Glomerular endothelial cell (primary cell): ENCODE measurements at regions not wholly inside any gene's neighbourhood (a gene's known extent, or its start where the extent isn't known, plus 50 kb on each side); places are given as distances from the start of the nearest gene placed in this dataset.
"Not testable (repeated sequence)": the region's sequence is repeated elsewhere in the genome, so short reads cannot be mapped to it uniquely, and the experiment has no call there.

ENCODE experiments used
- DNase-seq: peaks from one replicate; pipeline ENCODE4 v3.0.0-alpha.2; 2011; ENCODE audit warnings: low read depth, low spot score; ENCODE audit errors: extremely low read depth

DNA sequence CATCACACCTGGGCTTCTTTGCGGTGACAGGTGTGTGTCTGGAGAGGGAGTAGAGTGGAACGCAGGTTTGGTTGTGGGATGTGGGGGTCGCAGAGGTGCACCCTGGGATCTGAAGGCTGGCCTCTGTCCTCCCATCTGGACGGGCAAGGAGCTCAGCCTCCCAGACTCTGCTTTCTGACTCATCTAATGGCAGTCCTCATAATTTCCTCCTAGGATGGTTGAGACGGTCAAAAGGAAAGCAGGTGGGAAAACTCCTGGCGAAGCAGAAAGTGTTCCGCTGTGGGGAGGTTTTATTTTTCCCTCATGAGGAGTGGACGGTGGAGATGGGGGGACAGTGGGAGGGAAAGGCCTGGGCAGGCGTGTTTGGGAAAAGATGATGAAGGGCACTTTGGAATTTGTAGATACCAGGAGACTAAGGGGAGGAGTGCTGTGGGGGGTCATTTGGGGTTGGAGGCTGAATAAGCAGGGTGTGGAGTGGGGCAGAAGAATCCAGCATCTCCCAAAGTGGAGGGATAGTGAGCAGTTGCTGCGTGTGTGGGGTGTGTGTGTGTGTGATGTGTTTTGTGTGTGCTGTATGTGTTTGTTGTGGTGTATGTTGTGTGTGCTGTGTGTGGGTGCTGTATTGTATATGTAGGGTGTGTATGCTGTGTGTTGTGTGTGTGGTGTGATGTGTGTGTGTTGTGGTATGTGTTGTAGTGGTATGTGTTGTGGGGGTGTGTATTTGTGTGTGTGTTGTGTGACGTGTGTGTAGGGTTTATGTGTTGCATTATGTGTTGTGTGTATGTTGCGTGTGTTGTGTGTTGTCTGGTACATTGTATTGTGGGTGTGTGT lies 97.2 kb upstream of the PODXL start:
- no peak for DNase-seq

DNA sequence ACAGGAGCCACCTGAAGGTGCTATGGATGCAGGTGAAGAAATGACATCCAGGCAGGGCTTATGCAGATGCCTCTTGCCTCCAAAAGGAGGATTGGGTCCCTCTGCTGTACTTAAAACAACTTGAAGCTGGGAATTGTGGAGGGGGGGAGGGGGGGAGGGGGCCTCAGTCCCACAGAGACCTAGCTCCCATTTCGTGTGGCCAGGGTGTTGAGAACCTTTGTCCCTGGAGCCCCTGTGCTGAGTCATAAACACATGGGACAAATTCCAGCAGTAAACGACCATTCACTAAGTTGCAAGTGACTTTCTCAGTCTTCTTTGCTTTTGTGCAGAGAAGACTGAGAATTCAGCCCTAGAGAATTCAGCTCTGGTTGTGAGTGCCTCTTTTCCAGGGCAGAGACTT lies 96.5 kb upstream of the PODXL start:
- no peak for DNase-seq

DNA sequence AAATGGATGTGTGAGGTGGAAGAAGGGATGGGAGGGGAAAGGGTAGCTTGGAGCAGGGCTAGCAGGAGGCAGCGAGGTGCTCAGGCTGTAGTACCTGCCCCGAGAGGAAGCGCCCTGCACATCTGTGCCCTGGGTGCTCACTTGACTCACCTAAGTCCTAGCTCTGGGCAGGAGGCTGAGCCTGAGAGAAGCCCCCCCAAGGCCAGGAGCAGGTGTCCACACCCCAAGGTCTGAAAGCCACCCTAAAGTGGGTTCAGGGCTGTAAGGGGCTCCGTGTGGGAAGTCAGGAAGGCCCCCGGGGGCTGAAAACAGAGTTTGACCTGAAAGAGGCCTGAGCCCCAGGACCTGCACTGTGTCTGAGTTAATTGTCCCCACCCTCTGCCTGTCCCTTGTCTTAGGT lies 95.8 kb upstream of the PODXL start:
- no peak for DNase-seq

DNA sequence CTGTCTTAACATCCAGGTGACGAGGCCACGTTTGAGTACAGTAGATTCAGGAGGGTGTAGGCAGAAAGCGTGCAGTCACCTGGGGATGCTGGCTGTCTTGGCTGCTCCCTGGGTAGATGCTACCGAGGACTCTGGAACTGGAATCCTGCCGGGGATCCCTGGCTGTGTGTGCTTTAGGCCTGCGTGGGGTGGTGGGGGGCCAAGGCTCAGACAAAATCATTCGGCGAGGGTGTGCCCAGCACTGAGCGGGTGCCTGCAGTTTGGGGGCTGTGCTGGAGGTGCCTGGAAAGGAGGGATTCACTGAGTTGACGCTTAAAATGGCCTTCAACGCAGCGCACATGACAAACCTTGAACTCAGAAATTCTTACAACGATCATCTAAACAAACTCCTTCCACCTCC lies 93.5 kb upstream of the PODXL start:
- DNase-seq: no peak

DNA sequence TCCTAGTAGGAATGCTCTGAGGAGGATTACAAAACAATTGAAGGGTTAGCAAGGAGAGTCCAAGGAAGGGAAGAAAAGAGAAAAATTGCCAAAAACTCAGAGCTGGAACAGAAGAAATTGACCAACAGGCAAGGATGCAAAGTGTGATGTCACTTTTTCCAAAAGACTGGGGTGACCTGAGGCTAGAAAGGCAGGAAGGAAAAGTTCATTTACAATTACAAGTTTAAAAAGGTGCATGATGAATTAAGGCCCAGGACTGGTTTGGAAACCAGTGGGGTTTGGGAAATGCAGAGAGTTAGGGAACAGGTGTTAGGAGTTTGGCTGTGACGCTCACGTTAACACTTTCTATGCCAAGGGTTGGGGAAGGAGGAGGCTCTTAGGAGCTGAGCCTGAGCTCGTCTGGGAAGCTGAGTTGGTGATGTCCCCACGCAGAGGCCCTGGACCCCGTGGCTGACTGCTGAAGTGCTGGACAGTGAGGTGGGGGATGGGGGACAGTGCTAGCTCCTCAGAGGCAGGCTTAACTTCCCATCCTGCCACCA lies 92.6 kb upstream of the PODXL start:
- no peak for DNase-seq

DNA sequence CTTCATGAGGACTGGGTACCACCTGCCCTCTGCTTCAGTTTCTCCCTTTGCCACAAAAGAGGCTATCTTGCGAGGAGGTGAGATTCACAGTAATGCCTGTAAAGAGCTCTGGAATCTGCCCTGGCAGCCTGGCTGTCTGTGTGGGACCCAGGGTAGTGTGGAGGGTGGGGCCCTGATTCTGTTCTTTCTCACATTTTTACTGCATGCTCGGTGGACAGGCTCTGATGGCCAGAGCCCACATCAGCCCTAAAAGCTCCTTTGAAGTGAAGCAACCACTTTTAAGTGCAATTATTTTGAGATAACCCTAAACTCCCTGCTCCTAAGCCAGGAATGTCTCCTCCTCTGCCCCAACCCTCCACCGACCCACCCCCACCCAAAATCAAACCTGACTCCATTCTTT lies 92.1 kb upstream of the PODXL start:
- DNase-seq: no peak

DNA sequence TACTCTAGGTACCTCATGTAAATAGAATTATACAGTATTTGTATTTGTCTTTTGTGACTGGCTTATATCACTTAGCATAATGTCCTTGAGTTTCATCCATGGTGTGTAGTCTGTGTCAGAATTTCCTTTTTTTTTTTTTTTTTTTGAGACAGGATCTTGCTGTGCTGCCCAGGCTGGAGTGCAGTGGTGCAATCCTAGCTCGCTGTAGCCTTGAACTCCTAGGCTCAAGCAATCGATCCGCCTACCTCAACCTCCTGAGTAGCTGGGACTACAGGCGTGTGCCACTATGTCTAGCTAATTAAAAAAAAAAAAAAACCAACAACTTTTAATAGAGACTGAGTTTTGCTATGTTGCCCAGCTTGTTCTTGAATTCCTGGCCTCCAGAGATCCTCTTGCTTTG lies 89.8 kb upstream of the PODXL start:
- no peak for DNase-seq

DNA sequence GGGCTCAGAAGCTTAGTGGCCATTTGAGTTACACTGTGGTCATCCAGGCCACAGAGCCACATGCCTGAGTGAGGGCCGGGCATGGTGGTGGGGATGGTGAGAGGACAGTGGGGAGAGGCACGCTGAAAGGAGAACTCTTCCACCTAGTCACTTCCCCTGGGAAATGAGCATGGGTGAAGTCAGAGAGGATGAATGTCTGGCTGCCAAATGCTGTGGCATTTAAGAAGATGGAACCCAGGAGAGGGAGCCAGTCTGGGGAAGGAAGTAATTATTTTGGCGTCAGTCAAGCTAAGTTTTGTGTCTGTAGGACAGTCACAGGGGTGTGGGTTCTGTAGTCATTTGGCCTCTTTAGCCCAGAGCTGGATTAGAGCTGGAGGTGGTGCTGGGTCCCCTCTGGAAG lies 86.0 kb upstream of the PODXL start:
- DNase-seq: no peak

DNA sequence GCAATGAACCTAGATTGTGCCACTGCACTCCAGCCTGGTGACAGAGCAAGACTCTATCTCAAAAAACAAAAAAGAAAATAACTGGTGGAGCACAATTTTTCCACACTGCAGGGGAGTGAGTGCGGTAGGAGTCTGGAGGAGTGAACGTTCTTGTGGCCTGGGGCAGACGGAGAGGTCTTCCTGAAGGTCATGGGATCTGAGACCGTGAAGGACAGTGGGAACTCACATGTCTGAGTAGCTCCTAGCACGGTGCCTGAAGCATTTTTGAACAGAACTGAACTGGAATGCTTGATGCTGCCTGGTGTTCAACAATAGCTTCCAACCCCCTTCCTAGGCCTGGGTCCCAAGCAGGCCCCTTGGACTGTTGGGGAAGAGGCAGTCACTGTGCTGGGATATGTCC lies 84.3 kb upstream of the PODXL start:
- no peak for DNase-seq

DNA sequence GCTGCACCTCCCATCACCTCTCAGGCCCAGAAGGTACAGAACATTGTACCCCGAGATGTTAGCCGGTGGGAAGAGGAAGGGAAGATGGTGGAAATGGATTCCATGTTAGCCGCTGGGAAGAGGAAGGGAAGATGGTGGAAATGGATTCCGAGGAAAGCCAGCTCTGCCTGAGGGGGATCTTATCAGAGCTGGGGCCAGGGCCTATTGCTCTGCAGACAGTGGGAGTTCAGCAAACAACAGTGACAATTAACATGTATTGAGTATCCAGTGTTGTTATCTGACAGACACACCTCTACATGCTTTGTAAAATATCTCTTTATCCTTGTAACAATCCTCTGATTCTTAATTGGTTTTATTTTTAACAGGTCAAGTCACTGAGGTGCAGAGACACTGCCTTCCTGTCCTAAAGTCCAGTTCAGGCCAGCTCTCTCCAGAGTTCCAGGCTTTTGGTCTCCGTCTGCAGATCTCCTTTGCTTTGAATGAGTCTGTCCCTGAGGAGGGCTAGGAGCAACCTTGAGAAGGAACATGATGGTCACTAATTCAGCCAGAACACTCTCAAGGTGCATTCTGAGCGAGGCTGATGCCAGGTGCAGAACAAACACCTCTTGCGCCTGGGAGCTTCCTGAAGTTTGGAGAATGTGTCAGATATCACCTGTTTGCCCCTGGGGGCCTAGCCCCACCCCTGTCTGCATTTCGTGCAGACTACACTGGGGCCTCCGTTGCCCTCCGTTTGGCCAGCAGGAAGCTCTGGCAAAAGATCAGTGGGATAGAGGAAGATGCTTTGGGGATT lies 82.4 kb upstream of the PODXL start:
- DNase-seq: no peak

DNA sequence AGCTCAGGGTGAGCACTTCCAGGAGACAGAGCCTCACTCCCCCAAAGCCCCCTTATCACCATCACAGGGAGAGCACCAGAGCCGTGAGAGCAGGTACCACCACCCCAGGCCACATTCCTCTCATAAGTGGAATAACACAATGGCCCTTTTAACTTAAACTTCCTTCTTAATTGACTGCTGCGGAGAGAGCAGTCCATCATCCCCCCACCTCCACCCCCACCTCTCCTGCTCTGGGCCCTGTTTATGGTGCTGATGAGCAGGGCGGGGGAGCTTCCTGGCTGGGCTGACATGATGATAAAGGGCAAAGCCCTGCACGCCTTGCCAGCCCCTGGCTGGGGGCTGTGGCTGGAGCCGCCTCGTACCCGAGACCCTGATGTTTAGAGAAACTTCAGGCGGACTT lies 81.4 kb upstream of the PODXL start:
- DNase-seq: no peak

DNA sequence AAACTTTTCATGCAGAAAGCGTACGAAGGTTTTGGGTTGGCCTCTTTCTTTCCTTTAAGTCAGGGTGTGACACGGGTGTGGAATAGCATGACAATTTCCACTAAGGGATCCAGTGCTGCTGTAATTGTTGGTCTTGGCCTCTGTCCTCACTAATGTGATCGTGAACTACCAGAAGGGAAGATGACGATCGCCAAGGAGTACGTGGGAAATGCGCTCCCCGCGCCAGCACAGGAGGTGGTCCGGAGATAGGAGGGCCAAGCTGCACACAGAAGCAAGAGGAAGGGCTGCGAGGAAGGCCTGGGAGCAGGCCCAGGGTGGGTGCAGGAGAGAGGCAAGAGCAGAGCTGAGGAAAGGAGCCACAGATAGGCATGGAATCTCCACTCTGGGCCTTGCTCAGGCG lies 79.7 kb upstream of the PODXL start:
- DNase-seq: no peak

DNA sequence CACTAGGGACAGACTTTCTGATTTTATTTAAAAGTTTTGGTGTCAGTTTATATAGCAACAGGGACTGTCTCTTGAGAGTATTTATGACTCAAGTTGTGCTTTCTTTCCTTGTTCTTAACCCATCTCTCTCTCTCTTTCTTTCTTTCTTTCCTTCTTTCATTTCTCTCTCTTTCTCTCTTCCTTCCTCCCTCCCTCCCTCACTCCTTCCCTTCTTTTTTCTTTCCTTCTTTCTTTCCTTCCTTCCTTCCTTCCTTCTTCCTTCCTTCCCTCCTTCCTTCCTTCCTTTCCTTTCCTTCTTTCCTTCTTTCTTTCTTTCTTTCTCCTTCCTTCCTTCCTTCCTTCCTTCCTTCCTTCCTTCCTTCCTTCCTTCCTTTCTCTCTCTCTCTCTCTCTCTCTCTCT lies 77.8 kb upstream of the PODXL start:
- DNase-seq: not testable (repeated sequence)

DNA sequence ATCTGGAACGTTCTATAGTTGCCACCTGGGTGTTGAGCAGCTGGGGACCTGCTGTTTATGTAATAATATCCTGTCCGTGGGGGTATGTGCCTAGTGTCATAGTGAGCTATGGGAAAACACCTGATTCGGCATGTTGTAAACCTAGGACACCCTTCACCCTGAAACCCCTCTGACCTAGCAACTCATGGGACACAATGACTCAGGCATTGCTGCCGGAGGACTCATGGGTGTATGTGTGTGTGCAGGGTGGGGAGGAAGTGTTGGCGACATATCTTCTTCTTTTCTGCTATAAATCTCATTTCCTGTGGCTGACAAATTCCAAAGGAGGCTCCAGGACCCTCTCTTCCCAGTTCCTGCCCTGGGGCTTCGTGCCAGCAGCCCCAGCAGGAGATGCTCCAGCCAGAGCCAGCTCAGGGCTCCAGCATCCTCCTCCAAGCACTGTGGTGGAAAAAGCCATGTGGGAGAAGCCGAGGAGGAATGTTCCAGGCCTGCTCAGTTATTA lies 77.0 kb upstream of the PODXL start:
- DNase-seq: no peak

DNA sequence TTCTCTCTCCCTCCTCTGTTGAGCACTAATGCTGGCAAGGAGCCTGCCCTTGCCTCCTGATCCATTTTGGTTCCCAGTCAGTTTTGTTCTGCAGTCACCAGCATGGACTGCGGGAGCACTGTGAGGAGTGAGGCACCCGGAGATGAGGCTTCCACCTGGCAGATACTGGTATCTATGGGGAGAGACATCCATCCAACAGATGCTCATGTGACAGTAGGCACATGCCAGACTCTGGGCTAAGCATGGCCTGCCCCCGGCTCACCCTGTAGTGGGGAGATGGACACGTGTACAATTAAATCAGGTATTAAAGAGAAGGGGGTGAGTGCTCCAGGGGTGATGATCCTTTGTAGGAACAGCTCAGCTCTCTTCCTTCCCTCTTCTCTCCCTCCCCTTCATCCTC lies 74.0 kb upstream of the PODXL start:
- DNase-seq: no peak

DNA sequence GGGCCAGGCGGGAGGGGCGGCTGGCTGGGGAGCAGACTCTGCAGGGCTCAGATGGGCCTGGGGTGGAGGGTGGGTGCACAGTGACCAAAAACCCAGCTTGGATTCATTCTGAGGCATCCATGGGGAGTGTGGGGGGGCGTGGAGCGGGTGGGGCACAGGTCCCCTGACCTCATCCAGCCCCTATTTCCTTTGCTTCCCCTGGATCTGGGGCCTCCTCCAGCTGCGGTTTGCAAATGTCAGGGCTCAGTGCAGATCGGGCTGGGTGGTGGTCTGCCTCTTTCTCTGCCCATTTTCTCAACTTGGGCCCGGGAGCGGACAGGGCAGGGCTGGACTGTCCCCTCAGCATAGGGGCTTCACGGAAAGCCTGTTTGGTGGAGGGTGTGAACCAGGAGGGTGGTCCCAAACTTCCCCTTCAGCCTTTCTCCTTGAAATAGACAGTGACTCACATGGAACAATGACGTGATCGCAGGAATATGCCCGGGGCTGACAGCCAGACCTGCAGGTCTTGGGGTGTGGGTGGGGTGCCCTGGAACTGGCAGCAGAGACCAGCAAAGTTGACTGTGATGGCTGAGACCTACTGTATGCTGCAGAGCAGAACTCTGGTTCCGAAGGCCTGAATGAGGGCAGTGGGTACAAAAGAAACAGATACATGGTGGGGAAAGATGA lies 72.9 kb upstream of the PODXL start:
- DNase-seq: no peak

DNA sequence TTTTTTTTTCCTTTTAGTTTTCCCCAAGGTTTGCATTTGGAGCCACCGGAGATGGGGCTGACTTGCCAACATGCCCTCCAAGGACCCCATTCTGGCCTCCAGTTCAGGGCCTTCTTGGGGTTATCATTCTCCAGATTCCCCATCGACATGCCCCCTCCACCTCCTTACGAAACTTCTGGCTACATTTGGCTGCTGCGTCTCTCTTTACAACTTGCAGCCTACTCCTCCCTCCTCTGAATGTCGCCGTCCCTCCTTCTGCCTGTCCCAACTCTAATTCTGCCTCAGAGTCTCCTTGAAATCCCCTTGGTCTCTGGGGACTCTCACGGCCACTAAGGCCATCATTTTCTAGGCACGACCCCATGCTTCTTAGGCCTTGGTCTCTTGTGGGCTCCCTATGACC lies 72.2 kb upstream of the PODXL start:
- DNase-seq: no peak

DNA sequence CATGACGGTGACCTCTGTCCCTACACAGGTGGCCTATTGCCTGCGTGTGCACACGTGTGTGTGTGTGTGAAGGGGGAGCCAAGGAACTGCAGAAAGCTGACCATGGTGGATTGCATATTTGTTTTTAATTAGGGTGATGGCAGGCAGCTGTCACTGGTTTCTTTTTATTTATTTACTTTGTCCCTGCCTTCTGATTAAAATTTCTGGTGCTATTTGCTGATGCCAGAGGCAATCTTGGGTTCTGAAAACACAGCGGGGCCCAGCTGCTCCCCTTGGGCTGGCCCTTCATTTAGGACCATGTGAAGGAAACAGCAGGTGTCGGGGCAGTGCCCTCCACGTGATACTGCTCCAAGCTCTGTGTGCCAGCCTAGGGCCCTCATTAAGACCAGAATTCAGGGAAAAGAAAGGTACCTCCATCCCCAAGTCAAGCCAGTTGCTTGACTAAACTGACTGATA lies 71.3 kb upstream of the PODXL start:
- no peak for DNase-seq

DNA sequence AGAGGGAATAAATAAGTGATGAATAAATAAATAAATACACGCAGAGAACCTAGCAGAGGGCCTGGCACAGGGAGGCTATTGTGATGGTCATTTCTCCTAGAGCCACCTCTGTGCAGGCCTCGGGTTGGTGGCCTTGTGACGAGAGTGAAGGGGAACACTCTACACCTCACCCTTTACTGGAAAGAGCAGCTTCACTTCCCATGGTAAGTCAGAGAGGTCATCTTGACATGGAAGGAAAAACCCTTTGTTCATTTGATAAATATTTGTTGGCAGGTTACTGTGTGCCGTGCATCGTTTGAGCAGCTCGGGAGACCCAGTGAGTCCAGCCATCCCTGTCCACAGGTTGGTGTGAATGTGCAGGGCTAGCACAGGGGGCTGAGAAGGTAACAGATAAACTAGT lies 70.2 kb upstream of the PODXL start:
- DNase-seq: no peak

DNA sequence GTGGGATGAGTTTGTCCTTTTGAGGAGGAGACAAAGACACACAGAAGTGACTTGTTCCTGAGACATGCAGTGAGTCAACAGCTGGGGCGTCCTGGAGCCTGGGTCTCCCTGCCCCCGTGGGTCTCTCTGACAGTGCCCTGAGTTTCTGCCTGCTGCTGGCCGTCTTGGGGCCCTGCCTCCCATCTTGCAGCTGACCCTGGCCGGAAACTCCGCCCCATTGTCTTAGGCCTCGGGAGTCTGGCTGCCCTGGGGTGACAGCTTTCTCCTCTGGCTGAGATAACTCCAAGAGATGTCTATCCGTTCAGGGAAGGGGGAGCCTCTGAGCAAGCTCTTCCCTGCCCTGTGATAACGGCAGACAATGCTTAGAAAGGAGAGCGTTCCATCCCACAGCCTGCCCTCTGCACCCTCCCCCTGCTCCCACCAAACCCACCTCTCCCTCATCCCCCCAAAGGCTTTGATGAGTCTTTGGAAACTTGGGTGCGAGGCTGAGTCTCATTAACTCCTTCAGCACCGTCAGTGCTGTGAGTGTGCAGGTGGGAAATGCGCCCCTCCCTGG lies 69.5 kb upstream of the PODXL start:
- no peak for DNase-seq

DNA sequence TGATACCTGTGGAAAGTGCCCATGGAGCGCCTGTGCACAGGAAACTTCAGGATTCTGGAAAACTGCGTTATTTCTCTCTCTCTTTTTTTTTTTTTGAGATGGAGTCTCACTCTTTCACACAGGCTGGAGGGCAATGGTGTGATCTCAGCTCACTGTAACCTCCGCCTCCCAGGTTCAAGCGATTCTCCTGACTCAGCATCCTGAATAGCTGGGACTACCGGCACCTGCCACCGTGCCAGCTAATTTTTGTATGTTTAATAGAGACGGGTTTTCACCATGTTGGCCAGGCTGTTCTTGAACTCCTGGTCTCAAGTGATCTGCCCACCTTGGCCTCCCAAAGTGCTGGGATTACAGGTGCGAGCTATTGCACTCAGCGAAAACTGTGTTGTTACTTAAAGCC lies 68.9 kb upstream of the PODXL start:
- not testable (repeated sequence) for DNase-seq
